PFSK-1 (cell line): ENCODE measurements at regions not wholly inside any gene's neighbourhood (a gene's known extent, or its start where the extent isn't known, plus 50 kb on each side); places are given as distances from the start of the nearest gene placed in this dataset.

Experiments
- FOXP2 ChIP-seq: optimal IDR thresholded peaks from 2 replicates; pipeline ENCODE3; 2011; ENCODE audit warnings: borderline replicate concordance, control low read depth, inconsistent platforms; ENCODE audit not compliant: insufficient read depth; ENCODE audit errors: extremely low read length, extremely low read depth
- POLR2AphosphoS5 ChIP-seq: IDR thresholded peaks from 2 replicates; pipeline ENCODE4 v1.6.1; 2012; ENCODE audit warnings: low read depth, mild to moderate bottlenecking, control low read depth, low read length, moderate library complexity
- REST ChIP-seq, 2 experiments: IDR thresholded peaks; 2 replicates each; pipeline versions ENCODE4 v1.6.1 to v1.8.0; 2011 to 2012; ENCODE audit warnings: low read depth in 2 of 2, low read length in 2 of 2, control low read depth in 1 of 2, inconsistent platforms in 1 of 2, mild to moderate bottlenecking in 1 of 2, moderate library complexity in 1 of 2; ENCODE audit not compliant: insufficient read depth in 1 of 2
- SIN3A ChIP-seq: IDR thresholded peaks from 2 replicates; pipeline ENCODE4 v1.6.1; 2012; ENCODE audit warnings: mild to moderate bottlenecking, low read length, moderate library complexity, borderline replicate concordance; ENCODE audit not compliant: insufficient read depth
- TAF1 ChIP-seq: IDR thresholded peaks from 2 replicates; pipeline ENCODE4 v1.6.1; 2012; ENCODE audit warnings: low read length, control low read depth, borderline replicate concordance; ENCODE audit not compliant: insufficient read depth

- TF ChIP-seq TAF1 (no peak), SIN3A (no peak), REST (IDR thresholded peaks at IDR 0.05; ENCODE audit: insufficient read depth in 1 of 2, low read depth in 2 of 2, low read length in 2 of 2) (no peak), POLR2AphosphoS5 (no peak), FOXP2 (no peak)
These were observed 297.7 kb upstream of the DIAPH2 start for GRCh38 chrX:96386981-96387380.

DNA sequence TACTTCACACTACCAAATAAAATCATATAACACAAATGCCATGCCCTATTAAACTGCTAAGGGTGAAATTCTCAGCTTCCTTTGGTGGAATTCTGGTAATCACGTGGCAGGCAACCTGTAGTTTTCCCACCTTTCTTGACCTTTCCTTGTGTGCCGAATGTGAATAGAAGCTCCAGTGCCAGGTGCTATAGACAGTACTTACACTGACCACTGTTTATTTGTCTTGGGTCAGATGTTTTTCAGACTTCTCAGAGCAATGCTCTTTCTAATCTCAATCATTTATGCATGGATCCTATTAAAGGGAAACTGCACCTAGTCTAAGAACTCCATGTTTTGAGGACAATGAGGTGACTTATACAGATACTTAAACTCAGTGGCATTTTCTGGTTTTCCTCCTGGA lies 296.8 kb upstream of the DIAPH2 start:
- no peak for TF ChIP-seq REST (IDR thresholded peaks at IDR 0.05; ENCODE audit: insufficient read depth in 1 of 2, low read depth in 2 of 2, low read length in 2 of 2)
- TF ChIP-seq TAF1: no peak
- TF ChIP-seq FOXP2: no peak
- no peak for TF ChIP-seq SIN3A
- TF ChIP-seq POLR2AphosphoS5: no peak

DNA sequence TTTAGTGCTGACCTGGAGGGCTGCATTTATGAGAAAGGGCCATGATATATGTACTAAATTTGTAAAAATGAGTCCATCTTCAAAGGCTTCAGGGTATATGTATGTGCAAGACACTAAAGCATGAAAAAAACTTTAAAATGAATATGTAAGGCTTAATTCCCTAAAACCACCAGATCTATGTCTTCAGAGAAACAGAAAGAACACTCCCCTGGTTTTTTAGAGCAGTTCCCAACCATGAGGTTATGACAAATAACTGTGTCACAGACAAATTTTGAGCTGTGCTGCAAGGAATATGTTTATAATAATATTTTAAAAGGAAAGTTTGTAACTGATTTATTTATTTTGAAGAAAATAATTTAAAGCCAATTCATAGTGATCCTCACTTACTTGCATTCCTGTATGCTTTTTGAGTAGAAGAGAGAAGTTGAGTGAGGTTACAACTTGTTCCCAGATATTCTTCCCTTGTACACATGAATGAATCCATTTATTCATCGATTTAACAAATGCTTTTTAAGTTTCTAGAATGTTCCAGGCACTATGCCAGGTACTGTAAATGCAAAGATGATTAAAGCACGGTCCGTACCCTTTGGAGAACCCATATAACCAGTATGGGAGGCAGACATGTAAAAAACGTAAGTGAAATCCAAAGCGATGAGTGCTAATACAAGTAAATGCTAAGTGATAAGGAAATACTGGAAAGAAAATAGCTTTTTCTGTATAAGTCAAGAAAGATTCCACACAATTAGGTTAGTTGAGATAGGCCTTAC lies 295.2 kb upstream of the DIAPH2 start:
- TF ChIP-seq POLR2AphosphoS5 (no peak), FOXP2 (no peak), TAF1 (no peak), REST (IDR thresholded peaks at IDR 0.05; ENCODE audit: insufficient read depth in 1 of 2, low read depth in 2 of 2, low read length in 2 of 2) (no peak), SIN3A (no peak)

- TF ChIP-seq TAF1 (no peak), REST (IDR thresholded peaks at IDR 0.05; ENCODE audit: insufficient read depth in 1 of 2, low read depth in 2 of 2, low read length in 2 of 2) (no peak), POLR2AphosphoS5 (no peak), SIN3A (no peak), FOXP2 (no peak)
These were observed 290.0 kb upstream of the DIAPH2 start for GRCh38 chrX:96394598-96394997.
